Right lobe of liver (tissue), 4 donors: ENCODE measurements at regions not wholly inside any gene's neighbourhood (a gene's known extent, or its start where the extent isn't known, plus 50 kb on each side); places are given as distances from the start of the nearest gene placed in this dataset.

ENCODE experiments used
- CTCF ChIP-seq, 4 donors: fragments of 200-600 bp in 3 of 4; fragments of 450-650 bp in 1 of 4; IDR thresholded peaks; one replicate each; pipeline versions ENCODE4 v1.5.1 to v1.8.0; 2016 to 2022; ENCODE audit warnings: antibody characterized with exemption in 4 of 4, mild to moderate bottlenecking in 2 of 4
- POLR2A ChIP-seq: fragments of 450-650 bp; IDR thresholded peaks from one replicate; pipeline ENCODE4 v1.6.1; 2017; ENCODE audit warnings: antibody characterized with exemption, mild to moderate bottlenecking
- donor health status: DM: no; HTN: no; CAD: no.
- donor health status: DM: no; HTN: no; CAD: no.
- donor health status: DM: no; HTN: yes; CAD: no.

- TF ChIP-seq CTCF (IDR thresholded peaks at IDR 0.05): no peak
- TF ChIP-seq POLR2A: no peak
These were observed 814.6 kb downstream of the SLC4A3 start for GRCh38 chr2:220442012-220442411.
